Spleen (tissue), 11 donors: ENCODE measurements at regions not wholly inside any gene's neighbourhood (a gene's known extent, or its start where the extent isn't known, plus 50 kb on each side); places are given as distances from the start of the nearest gene placed in this dataset.

Experiments
- DNase-seq: peaks from one replicate; pipeline ENCODE4 v3.0.0-alpha.2; 2020
- H3K27ac ChIP-seq, 8 donors: fragments of 200-600 bp; sonication (generic) in 7 of 8; 1 replicate in 4 of 8; 2 replicates in 4 of 8; pipeline versions ENCODE4 v1.5.0 to v1.8.0; 2016 to 2021; ENCODE audit warnings: inconsistent platforms in 4 of 8, mild to moderate bottlenecking in 4 of 8, moderate library complexity in 1 of 8
- H3K27me3 ChIP-seq, 7 donors: fragments of 200-600 bp; sonication (generic) in 6 of 7; replicated peaks in 1 of 7; 1 replicate in 4 of 7; 2 replicates in 3 of 7; pipeline versions ENCODE4 v1.5.0 to v1.8.0; 2016 to 2021; ENCODE audit warnings: inconsistent platforms in 3 of 7, mild to moderate bottlenecking in 1 of 7
- H3K36me3 ChIP-seq, 6 donors: fragments of 200-600 bp; sonication (generic) in 5 of 6; 1 replicate in 4 of 6; 2 replicates in 2 of 6; pipeline versions ENCODE4 v1.5.0 to v1.8.0; 2016 to 2021; ENCODE audit warnings: inconsistent platforms in 2 of 6
- H3K4me1 ChIP-seq, 6 donors: fragments of 200-600 bp; sonication (generic) in 5 of 6; 1 replicate in 3 of 6; 2 replicates in 3 of 6; pipeline versions ENCODE4 v1.5.0 to v1.8.0; 2016 to 2021; ENCODE audit warnings: inconsistent platforms in 3 of 6
- H3K4me3 ChIP-seq, 8 donors: fragments of 200-600 bp; sonication (generic) in 7 of 8; 1 replicate in 4 of 8; 2 replicates in 4 of 8; pipeline versions ENCODE4 v1.5.0 to v1.8.0; 2016 to 2021; ENCODE audit warnings: inconsistent platforms in 4 of 8, mild to moderate bottlenecking in 4 of 8, moderate library complexity in 2 of 8
- H3K9me3 ChIP-seq, 8 donors: fragments of 200-600 bp; sonication (generic) in 7 of 8; 1 replicate in 4 of 8; 2 replicates in 4 of 8; pipeline versions ENCODE4 v1.5.0 to v1.8.0; 2016 to 2021; ENCODE audit warnings: inconsistent platforms in 4 of 8
- POLR2A ChIP-seq, 3 donors: fragments of 450-650 bp; IDR thresholded peaks; one replicate each; pipeline ENCODE4 v1.5.1; 2017; ENCODE audit warnings: antibody characterized with exemption in 3 of 3, mild to moderate bottlenecking in 1 of 3
- POLR2AphosphoS5 ChIP-seq, 3 donors: sonication (generic); formaldehyde crosslinking; IDR thresholded peaks; one replicate each; pipeline ENCODE4 v1.5.1; 2017; ENCODE audit warnings: antibody characterized with exemption in 3 of 3
- WGBS, 5 donors: extraction: QIAGEN DNeasy Blood & Tissue Kit in 3 of 5; methylation state at CpG; one replicate each; pipeline versions ENCODE4 v1.1.5 to v1.1.7; 2013 to 2018; 5-methylcytosine and 5-hydroxymethylcytosine counted together
- intact Hi-C: fragments of 100-400 bp; cut with DNase I; formaldehyde crosslinking; loops from one replicate; pipeline ENCODE4 v1.15.0; 2023; ENCODE audit warnings: low total_unique reads
- TF ChIP-seq, protein P1 (sequence below), 11 experiments: fragments of 200-600 bp in 7 of 11; fragments of 450-650 bp in 4 of 11; sonication (generic) in 4 of 11; IDR thresholded peaks in 8 of 11; conservative IDR thresholded peaks in 3 of 11; 1 replicate in 7 of 11; 2 replicates in 4 of 11; pipeline versions ENCODE4 v1.4.0 to v1.8.0; 2016 to 2021; ENCODE audit warnings: antibody characterized with exemption in 11 of 11, inconsistent platforms in 4 of 11, mild to moderate bottlenecking in 1 of 11
- donor health status: healthy with polysubstance abuse.
- donor health status: DM: no; HTN: no; CAD: no; lungs with moderate emphysema.
- donor health status: DM: no; HTN: no; CAD: no.
- donor health status: Bipolar disorder and iron deficiency.
- donor health status: healthy.
- donor health status: DM: no; HTN: no; CAD: no.
- donor health status: DM: yes; HTN: yes; CAD: no.

DNA sequence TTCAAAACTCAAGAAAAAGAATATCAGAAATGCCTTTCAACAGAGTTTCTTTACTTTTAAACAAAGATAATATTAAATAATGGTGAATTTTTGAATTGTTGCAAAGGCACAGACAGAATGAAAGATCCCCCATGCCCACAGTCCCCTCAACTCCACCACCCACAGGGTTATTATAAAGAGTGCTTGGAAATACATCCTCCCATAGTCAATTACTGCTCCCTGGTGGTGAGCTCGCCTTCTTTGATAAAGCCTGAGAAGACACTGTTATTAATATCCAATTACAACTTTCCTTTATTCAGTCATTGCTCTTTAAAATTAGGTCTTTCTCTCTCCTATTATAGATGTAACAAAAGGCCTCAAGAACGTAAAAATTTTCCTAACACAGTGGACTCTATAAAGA is 490.2 kb upstream of the RORB start:
- 64 to 84% (median 75%) methylated on average over 2 of the region's 2 CpGs for WGBS, 5 donors
- DNase-seq, result no peak
- intact Hi-C loops, result no loop called here
- no peaks in the 10 kb centered on the region for H3K27me3 ChIP-seq
- H3K9me3 ChIP-seq, result no peaks in the 10 kb centered on the region
- H3K4me3 ChIP-seq, result no peak overlapping the region
- no peak for TF ChIP-seq POLR2AphosphoS5 (IDR thresholded peaks at IDR 0.05)
- TF ChIP-seq, protein P1, sequence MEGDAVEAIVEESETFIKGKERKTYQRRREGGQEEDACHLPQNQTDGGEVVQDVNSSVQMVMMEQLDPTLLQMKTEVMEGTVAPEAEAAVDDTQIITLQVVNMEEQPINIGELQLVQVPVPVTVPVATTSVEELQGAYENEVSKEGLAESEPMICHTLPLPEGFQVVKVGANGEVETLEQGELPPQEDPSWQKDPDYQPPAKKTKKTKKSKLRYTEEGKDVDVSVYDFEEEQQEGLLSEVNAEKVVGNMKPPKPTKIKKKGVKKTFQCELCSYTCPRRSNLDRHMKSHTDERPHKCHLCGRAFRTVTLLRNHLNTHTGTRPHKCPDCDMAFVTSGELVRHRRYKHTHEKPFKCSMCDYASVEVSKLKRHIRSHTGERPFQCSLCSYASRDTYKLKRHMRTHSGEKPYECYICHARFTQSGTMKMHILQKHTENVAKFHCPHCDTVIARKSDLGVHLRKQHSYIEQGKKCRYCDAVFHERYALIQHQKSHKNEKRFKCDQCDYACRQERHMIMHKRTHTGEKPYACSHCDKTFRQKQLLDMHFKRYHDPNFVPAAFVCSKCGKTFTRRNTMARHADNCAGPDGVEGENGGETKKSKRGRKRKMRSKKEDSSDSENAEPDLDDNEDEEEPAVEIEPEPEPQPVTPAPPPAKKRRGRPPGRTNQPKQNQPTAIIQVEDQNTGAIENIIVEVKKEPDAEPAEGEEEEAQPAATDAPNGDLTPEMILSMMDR (IDR thresholded peaks at IDR 0.05 in 8 of 11, conservative IDR thresholded peaks at IDR 0.05 in 3 of 11), result no peak
- no peak for TF ChIP-seq POLR2A (IDR thresholded peaks at IDR 0.05)
- H3K4me1 ChIP-seq, result no peaks in the 10 kb centered on the region
- H3K27ac ChIP-seq, result no peak overlapping the region
- no peaks in the 10 kb centered on the region for H3K36me3 ChIP-seq

DNA sequence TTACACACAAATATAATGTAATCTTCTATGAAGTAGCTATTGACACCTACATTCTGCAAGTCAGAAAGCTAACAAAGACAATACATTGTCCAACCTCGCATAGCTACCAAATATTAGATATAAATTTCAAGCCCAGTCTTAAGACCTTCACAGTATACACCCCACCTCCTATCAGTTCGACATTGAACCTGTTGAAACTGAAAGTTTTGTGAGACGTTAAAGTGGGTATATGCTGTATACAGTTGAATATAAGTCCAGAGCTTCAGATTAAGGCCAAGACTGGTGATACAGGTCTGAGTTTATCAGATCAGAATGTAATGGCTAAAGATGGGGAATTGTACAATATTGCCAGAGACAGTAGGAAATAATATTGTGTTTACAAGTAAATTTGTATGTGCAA is 489.3 kb upstream of the RORB start:
- Histone ChIP-seq H3K9me3 (no peaks in the 10 kb centered on the region), H3K36me3 (no peaks in the 10 kb centered on the region), H3K4me1 (no peaks in the 10 kb centered on the region), H3K27me3 (no peaks in the 10 kb centered on the region), H3K27ac (no peak overlapping the region), H3K4me3 (no peak overlapping the region)
- TF ChIP-seq, protein P1 (IDR thresholded peaks at IDR 0.05 in 8 of 11, conservative IDR thresholded peaks at IDR 0.05 in 3 of 11), result no peak
- TF ChIP-seq POLR2A (IDR thresholded peaks at IDR 0.05) (no peak), POLR2AphosphoS5 (IDR thresholded peaks at IDR 0.05) (no peak)
- DNase-seq, result no peak
- WGBS, 5 donors, result 82 to 93% (median 88%) methylated on average over 3 of the region's 3 CpGs
- intact Hi-C loops, result no loop called here

DNA sequence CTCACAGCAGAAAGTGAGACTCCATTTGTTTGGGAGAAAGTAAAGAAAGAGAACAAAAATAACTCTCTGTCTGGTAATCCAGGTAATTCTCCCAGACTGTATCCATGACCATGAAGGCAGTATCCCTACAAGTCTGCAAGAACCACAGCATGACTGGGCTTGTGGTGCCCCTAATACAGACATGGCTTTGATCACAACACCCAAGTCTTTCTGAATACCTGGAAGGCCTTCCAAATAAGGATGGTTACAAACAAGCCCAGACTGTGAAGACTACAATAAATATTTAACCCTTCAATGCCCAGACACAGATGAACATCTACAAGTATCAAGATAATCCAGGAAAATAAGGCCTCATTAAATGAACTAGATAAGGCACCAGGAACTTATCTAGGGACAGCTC is 481.1 kb upstream of the RORB start:
- Histone ChIP-seq H3K4me1 (no peaks in the 10 kb centered on the region), H3K4me3 (no peak overlapping the region), H3K27me3 (no peaks in the 10 kb centered on the region), H3K27ac (no peak overlapping the region), H3K36me3 (no peaks in the 10 kb centered on the region), H3K9me3 (peaks cover 0 to 14% (median 0%) of the 10 kb centered on the region in 8 donors)
- intact Hi-C loops, result no loop called here
- TF ChIP-seq POLR2AphosphoS5 (IDR thresholded peaks at IDR 0.05) (no peak), POLR2A (IDR thresholded peaks at IDR 0.05) (no peak)
- TF ChIP-seq, protein P1 (IDR thresholded peaks at IDR 0.05 in 8 of 11, conservative IDR thresholded peaks at IDR 0.05 in 3 of 11), result no peak
- no peak for DNase-seq

DNA sequence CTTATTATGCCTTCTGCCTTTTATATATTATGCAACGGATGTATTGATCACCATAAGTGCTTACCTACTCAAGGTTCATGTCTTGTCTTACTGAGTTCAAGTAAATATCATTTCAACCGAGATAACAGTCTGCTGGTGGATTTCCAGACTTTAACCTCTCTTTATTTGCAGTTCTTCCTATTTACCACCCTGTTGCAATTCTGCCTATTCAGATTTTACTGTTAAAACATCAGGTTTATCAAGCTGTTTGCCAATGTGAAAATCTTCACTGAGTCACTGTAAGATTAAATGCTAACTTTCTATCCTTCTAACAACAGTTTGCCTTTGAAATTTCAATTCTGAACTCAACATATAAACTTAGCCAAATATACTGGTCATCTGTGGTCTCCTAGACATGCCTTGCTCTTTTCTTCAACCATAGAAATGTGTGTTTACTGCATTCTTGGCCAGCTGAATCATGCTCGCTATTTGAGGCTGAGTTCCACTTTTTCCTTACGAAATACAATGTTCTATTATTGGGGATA is 471.7 kb upstream of the RORB start:
- no peak for DNase-seq
- no peak for TF ChIP-seq POLR2A (IDR thresholded peaks at IDR 0.05)
- TF ChIP-seq POLR2AphosphoS5 (IDR thresholded peaks at IDR 0.05), result no peak
- TF ChIP-seq, protein P1 (IDR thresholded peaks at IDR 0.05 in 8 of 11, conservative IDR thresholded peaks at IDR 0.05 in 3 of 11), result no peak
- Histone ChIP-seq H3K36me3 (no peaks in the 10 kb centered on the region), H3K4me1 (no peaks in the 10 kb centered on the region), H3K27ac (no peak overlapping the region), H3K27me3 (no peaks in the 10 kb centered on the region), H3K9me3 (peaks cover 0 to 8% (median 0%) of the 10 kb centered on the region in 8 donors), H3K4me3 (no peak overlapping the region)
- intact Hi-C loops, result no loop called here
- WGBS, 5 donors, result 74 to 86% (median 78%) methylated on average over 4 of the region's 4 CpGs
